ENCODE measurements at regions not wholly inside any gene's neighbourhood (a gene's known extent, or its start where the extent isn't known, plus 50 kb on each side); places are given as distances from the start of the nearest gene placed in this dataset.

DNA sequence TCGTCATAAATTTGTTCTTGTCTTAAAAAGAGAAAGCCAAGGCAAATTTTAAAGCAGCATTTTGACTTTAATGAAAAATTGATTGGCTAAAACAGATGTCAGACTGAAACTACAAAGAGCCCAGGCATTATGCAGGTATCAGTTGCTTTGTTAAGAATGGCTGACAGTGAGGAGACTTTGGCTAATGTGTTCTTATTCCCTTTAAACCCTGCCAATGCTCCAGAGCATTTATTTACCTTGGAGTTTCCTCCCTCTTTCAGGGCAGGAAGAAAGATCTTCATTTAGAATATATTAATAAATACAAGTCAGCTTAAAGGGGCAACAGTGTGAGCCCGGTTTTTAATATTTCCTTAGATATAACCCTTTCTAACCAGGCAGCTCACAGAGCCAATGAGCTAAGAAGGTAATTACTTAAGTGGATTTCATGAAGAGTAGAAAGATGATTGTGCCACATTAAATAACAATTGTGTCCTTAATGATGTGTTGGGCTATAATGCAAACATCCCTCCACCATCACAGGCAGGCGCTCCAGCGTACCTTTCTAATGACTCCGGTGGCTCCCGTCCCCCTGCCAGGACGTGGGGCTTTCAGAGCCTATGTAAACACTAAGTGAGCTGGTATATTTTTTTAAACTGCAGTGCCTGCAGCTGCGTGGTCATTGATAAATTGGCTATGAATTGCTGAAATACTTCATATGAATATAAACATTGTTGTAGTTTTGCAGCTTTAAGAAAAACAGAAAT, 349.4 kb upstream of the POU3F3 start:
- no peak overlapping the region for H3K4me3 Mint-ChIP-seq
- no peaks in the 10 kb centered on the region for H3K9me3 Mint-ChIP-seq
- Histone ChIP-seq H3K27me3 (replicated peaks in 1 of 2; ENCODE audit: control insufficient read depth in 2 of 2, extremely low read depth in 1 of 2, insufficient read depth in 2 of 2, low read length in 1 of 2) (no peaks in the 10 kb centered on the region), H3K9me3 (no peaks in the 10 kb centered on the region), H3K4me1 (ENCODE audit: control insufficient read depth in 1 of 2, extremely low read depth in 1 of 2, insufficient read depth in 2 of 2, low read length in 2 of 2) (no peaks in the 10 kb centered on the region), H3K4me3 (ENCODE audit: control insufficient read depth in 1 of 2, extremely low read depth in 1 of 2, low read length in 1 of 2) (no peak overlapping the region), H3K27ac (ENCODE audit: low read length) (no peak overlapping the region), H3K36me3 (ENCODE audit: control insufficient read depth in 2 of 2, extremely low read depth in 1 of 2, insufficient read depth in 1 of 2, low read length in 1 of 2) (no peaks in the 10 kb centered on the region)
- 60% methylated on average over 1 of the region's 8 CpGs for WGBS (ENCODE audit: insufficient coverage)
- H3K36me3 Mint-ChIP-seq = no peaks in the 10 kb centered on the region
- H3K27ac Mint-ChIP-seq = no peak overlapping the region
- H3K27me3 Mint-ChIP-seq = peaks cover 0 to 2% of the 10 kb centered on the region in 2 donors
- no peaks in the 10 kb centered on the region for H3K4me1 Mint-ChIP-seq
- ChIA-PET POLR2A (no interaction called here), CTCF (no interaction called here)
- ATAC-seq (replicated peaks in 1 of 4) (no peak), DNase-seq (no peak)

DNA sequence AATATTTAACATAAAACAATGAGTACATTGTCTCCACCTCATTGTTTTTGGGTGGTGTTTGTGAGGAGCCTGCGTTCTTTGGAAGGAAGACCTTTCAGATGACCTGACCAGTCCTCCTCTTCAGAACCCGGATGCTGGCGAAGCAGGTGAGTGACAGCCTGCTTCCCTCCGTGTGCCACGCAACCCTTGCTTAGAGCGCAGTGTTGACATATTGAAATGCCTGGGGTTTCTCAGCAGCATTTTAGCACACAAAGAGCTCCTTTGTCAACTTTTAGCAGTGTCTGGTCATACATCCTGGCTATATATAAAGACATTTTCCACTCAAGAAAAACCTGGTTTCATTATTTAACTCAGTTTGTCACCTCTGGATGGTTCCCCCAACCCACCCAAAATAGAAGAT, 335.7 kb upstream of the POU3F3 start:
- no peak for ATAC-seq (replicated peaks in 1 of 4)
- H3K27me3 Mint-ChIP-seq = peaks cover 0 to 15% of the 10 kb centered on the region in 2 donors

DNA sequence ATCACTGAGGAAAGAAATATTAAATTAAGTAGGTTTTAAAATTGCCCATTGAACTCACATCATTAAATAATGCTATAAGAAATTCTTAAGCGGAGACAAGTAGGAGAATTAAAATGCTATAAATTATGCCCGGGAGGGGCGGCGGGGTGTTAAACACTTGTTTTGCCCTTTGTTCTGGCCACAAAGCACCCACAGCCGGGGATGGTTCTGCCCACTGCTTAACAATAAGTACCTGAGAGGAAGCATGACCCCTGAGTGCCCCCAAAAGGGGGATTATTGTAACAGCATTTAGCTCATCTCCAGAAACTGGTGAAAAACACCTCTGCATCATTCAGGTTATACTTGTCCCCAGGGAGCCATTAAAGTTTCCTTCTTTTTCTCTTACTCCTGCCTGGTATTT, 332.7 kb upstream of the POU3F3 start:
- no peak overlapping the region for H3K4me3 Mint-ChIP-seq
- CTCF ChIA-PET = no interaction called here
- no peak for DNase-seq

More for the DNA sequence above, 335.7 kb upstream of the POU3F3 start:
- H3K27me3 ChIP-seq (replicated peaks in 1 of 2; ENCODE audit: control insufficient read depth in 2 of 2, extremely low read depth in 1 of 2, insufficient read depth in 2 of 2, low read length in 1 of 2) = no peaks in the 10 kb centered on the region
- no peak for DNase-seq
- Mint-ChIP-seq H3K36me3 (no peaks in the 10 kb centered on the region), H3K4me3 (no peak overlapping the region), H3K9me3 (peaks cover 8 to 23% (median 11%) of the 10 kb centered on the region in 3 donors), H3K4me1 (no peaks in the 10 kb centered on the region), H3K27ac (no peak overlapping the region)
- CTCF ChIA-PET = no interaction called here
- H3K4me1 ChIP-seq (ENCODE audit: control insufficient read depth in 1 of 2, extremely low read depth in 1 of 2, insufficient read depth in 2 of 2, low read length in 2 of 2) = no peaks in the 10 kb centered on the region
- WGBS (ENCODE audit: insufficient coverage) = 100% methylated on average over 5 of the region's 6 CpGs
- POLR2A ChIA-PET = no interaction called here
- H3K27ac ChIP-seq (ENCODE audit: low read length) = no peak overlapping the region
- no peaks in the 10 kb centered on the region for H3K9me3 ChIP-seq
- H3K4me3 ChIP-seq (ENCODE audit: control insufficient read depth in 1 of 2, extremely low read depth in 1 of 2, low read length in 1 of 2) = no peak overlapping the region
- no peaks in the 10 kb centered on the region for H3K36me3 ChIP-seq (ENCODE audit: control insufficient read depth in 2 of 2, extremely low read depth in 1 of 2, insufficient read depth in 1 of 2, low read length in 1 of 2)

DNA sequence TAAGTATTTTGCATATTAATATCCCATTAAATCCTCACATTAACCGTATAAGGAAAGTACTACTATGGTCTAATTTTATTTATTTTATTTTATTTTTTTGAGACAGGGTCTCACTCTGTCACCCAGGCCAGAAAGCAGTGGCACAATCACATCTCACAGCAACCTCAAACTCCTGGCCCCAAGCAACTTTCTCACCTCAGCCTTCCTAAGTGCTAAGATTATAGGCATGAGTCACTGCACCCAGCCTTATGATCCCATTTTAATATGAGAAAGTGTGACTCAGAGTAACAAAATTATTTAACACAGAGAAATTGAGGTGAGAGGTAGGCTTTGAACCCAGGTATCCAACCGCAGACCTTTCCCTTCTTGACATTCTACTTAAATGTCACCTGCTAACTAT, 330.0 kb upstream of the POU3F3 start:
- Histone ChIP-seq H3K9me3 (no peaks in the 10 kb centered on the region), H3K27me3 (replicated peaks in 1 of 2; ENCODE audit: control insufficient read depth in 2 of 2, extremely low read depth in 1 of 2, insufficient read depth in 2 of 2, low read length in 1 of 2) (no peaks in the 10 kb centered on the region), H3K4me3 (ENCODE audit: control insufficient read depth in 1 of 2, extremely low read depth in 1 of 2, low read length in 1 of 2) (no peak overlapping the region), H3K36me3 (ENCODE audit: control insufficient read depth in 2 of 2, extremely low read depth in 1 of 2, insufficient read depth in 1 of 2, low read length in 1 of 2) (no peaks in the 10 kb centered on the region), H3K27ac (ENCODE audit: low read length) (no peak overlapping the region), H3K4me1 (ENCODE audit: control insufficient read depth in 1 of 2, extremely low read depth in 1 of 2, insufficient read depth in 2 of 2, low read length in 2 of 2) (no peaks in the 10 kb centered on the region)
- H3K27ac Mint-ChIP-seq = no peak overlapping the region
- ChIA-PET CTCF (no interaction called here), POLR2A (no interaction called here)
- peaks cover 0 to 14% of the 10 kb centered on the region in 2 donors for H3K27me3 Mint-ChIP-seq
- H3K36me3 Mint-ChIP-seq = no peaks in the 10 kb centered on the region
- H3K4me3 Mint-ChIP-seq = no peak overlapping the region
- ATAC-seq (replicated peaks in 1 of 4) (no peak), DNase-seq (no peak)
- no CpG with 5 or more reads among the region's 2 CpGs for WGBS (ENCODE audit: insufficient coverage)
- H3K4me1 Mint-ChIP-seq = no peaks in the 10 kb centered on the region
- H3K9me3 Mint-ChIP-seq = peaks cover 13 to 31% (median 14%) of the 10 kb centered on the region in 3 donors

More for the DNA sequence above, 332.7 kb upstream of the POU3F3 start:
- H3K9me3 Mint-ChIP-seq = peaks cover 8 to 27% (median 11%) of the 10 kb centered on the region in 3 donors
- no peaks in the 10 kb centered on the region for H3K4me1 Mint-ChIP-seq
- no peak overlapping the region for H3K27ac Mint-ChIP-seq
- Histone ChIP-seq H3K4me1 (ENCODE audit: control insufficient read depth in 1 of 2, extremely low read depth in 1 of 2, insufficient read depth in 2 of 2, low read length in 2 of 2) (no peaks in the 10 kb centered on the region), H3K27ac (ENCODE audit: low read length) (no peak overlapping the region), H3K9me3 (no peaks in the 10 kb centered on the region), H3K4me3 (ENCODE audit: control insufficient read depth in 1 of 2, extremely low read depth in 1 of 2, low read length in 1 of 2) (no peak overlapping the region), H3K27me3 (replicated peaks in 1 of 2; ENCODE audit: control insufficient read depth in 2 of 2, extremely low read depth in 1 of 2, insufficient read depth in 2 of 2, low read length in 1 of 2) (no peaks in the 10 kb centered on the region), H3K36me3 (ENCODE audit: control insufficient read depth in 2 of 2, extremely low read depth in 1 of 2, insufficient read depth in 1 of 2, low read length in 1 of 2) (no peaks in the 10 kb centered on the region)
- POLR2A ChIA-PET = no interaction called here
- no peak for ATAC-seq (replicated peaks in 1 of 4)
- H3K27me3 Mint-ChIP-seq = peaks cover 0 to 14% of the 10 kb centered on the region in 2 donors
- H3K36me3 Mint-ChIP-seq = no peaks in the 10 kb centered on the region
- 43% methylated on average over 4 of the region's 5 CpGs for WGBS (ENCODE audit: insufficient coverage)

DNA sequence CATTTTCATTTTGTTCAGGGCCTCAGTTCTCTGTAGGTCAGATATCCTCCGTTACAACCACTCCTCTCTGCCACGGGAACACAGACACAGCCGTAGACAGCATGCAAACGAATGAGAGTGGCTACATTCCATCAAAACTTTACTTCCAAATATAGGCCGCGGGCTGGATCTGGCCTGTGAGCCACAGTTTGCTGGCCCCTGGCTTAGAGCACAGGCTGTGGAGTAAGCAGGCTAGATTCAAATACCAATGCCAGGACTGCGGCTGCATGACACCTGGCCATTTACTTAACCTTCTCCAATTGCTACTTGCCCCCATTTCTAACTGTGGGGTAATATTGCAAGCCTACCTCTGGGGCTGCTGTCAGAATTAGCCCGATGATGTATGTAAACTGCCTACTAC, 325.8 kb upstream of the POU3F3 start:
- Mint-ChIP-seq H3K27ac (no peak overlapping the region), H3K9me3 (peaks cover 3 to 8% (median 5%) of the 10 kb centered on the region in 3 donors), H3K4me1 (no peaks in the 10 kb centered on the region), H3K36me3 (no peaks in the 10 kb centered on the region), H3K27me3 (peaks cover 0 to 7% of the 10 kb centered on the region in 2 donors), H3K4me3 (no peak overlapping the region)
- DNase-seq = no peak
- H3K4me3 ChIP-seq (ENCODE audit: control insufficient read depth in 1 of 2, extremely low read depth in 1 of 2, low read length in 1 of 2) = no peak overlapping the region
- H3K36me3 ChIP-seq (ENCODE audit: control insufficient read depth in 2 of 2, extremely low read depth in 1 of 2, insufficient read depth in 1 of 2, low read length in 1 of 2) = no peaks in the 10 kb centered on the region
- ChIA-PET POLR2A (no interaction called here), CTCF (no interaction called here)
- H3K9me3 ChIP-seq = no peaks in the 10 kb centered on the region
- H3K27me3 ChIP-seq (replicated peaks in 1 of 2; ENCODE audit: control insufficient read depth in 2 of 2, extremely low read depth in 1 of 2, insufficient read depth in 2 of 2, low read length in 1 of 2) = peaks cover 0 to 2% of the 10 kb centered on the region in 2 experiments
- H3K4me1 ChIP-seq (ENCODE audit: control insufficient read depth in 1 of 2, extremely low read depth in 1 of 2, insufficient read depth in 2 of 2, low read length in 2 of 2) = no peaks in the 10 kb centered on the region
- ATAC-seq (replicated peaks in 1 of 4) = no peak
- 92% methylated on average over 4 of the region's 8 CpGs for WGBS (ENCODE audit: insufficient coverage)
- no peak overlapping the region for H3K27ac ChIP-seq (ENCODE audit: low read length)

DNA sequence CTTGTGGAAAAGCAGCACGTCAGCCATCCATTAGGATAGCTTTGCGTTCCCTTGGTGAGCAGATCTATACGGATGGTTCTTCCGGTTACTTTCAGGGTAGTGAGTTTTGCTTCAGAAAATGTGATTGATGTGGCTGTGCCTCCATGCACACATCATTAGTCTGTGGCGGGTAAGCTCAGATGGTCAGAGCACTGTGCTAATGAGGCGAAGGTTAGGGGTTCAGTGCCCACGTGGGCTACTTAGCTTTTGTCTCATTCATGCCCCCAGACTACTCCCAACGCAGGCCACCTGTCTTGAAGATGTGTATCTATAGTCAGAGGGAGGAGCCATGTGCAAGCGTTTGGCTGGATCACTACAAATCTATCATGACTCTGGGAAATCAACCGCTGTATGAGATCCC, 322.8 kb upstream of the POU3F3 start:
- no peaks in the 10 kb centered on the region for H3K4me1 ChIP-seq (ENCODE audit: control insufficient read depth in 1 of 2, extremely low read depth in 1 of 2, insufficient read depth in 2 of 2, low read length in 2 of 2)
- H3K27ac ChIP-seq (ENCODE audit: low read length) = no peak overlapping the region
- no peak overlapping the region for H3K4me3 Mint-ChIP-seq
- WGBS (ENCODE audit: insufficient coverage) = 96% methylated on average over 5 of the region's 10 CpGs
- peaks cover 3 to 5% (median 5%) of the 10 kb centered on the region in 3 donors for H3K9me3 Mint-ChIP-seq
- peaks cover 0 to 7% of the 10 kb centered on the region in 2 donors for H3K27me3 Mint-ChIP-seq
- ATAC-seq (replicated peaks in 1 of 4) = no peak
- H3K36me3 Mint-ChIP-seq = no peaks in the 10 kb centered on the region
- no peak overlapping the region for H3K4me3 ChIP-seq (ENCODE audit: control insufficient read depth in 1 of 2, extremely low read depth in 1 of 2, low read length in 1 of 2)
- DNase-seq = no peak
- no peak overlapping the region for H3K27ac Mint-ChIP-seq
- H3K27me3 ChIP-seq (replicated peaks in 1 of 2; ENCODE audit: control insufficient read depth in 2 of 2, extremely low read depth in 1 of 2, insufficient read depth in 2 of 2, low read length in 1 of 2) = peaks cover 0 to 2% of the 10 kb centered on the region in 2 experiments
- H3K9me3 ChIP-seq = no peaks in the 10 kb centered on the region
- CTCF ChIA-PET = no interaction called here
- POLR2A ChIA-PET = no interaction called here
- H3K4me1 Mint-ChIP-seq = no peaks in the 10 kb centered on the region
- no peaks in the 10 kb centered on the region for H3K36me3 ChIP-seq (ENCODE audit: control insufficient read depth in 2 of 2, extremely low read depth in 1 of 2, insufficient read depth in 1 of 2, low read length in 1 of 2)

Measured in T-cell (primary cell).